ENCODE measurements at regions not wholly inside any gene's neighbourhood (a gene's known extent, or its start where the extent isn't known, plus 50 kb on each side); places are given as distances from the start of the nearest gene placed in this dataset.
A peak's percentile ranks its signal among the peaks of the same experiment; 100 is the strongest.

- Histone ChIP-seq H3K4me1 (ENCODE audit: control insufficient read depth, insufficient read depth, low read length) (no peaks in the 10 kb centered on the region), H3K27me3 (ENCODE audit: control insufficient read depth, insufficient read depth, low read length) (no peaks in the 10 kb centered on the region), H3K27ac (ENCODE audit: low read depth, low read length) (no peak overlapping the region), H3K9me3 (ENCODE audit: control insufficient read depth, insufficient read depth, low read length) (peaks cover 6% of the 10 kb centered on the region), H3K36me3 (ENCODE audit: control insufficient read depth, insufficient read depth, low read length) (no peaks in the 10 kb centered on the region), H3K4me3 (ENCODE audit: low read depth, low read length) (no peak overlapping the region)
- WGBS (ENCODE audit: insufficient coverage): 82% methylated on average over 12 of the region's 12 CpGs
- DNase-seq (ENCODE audit: low read depth in 4 of 6, low spot score in 6 of 6): no peak
Measured at GRCh38 chrX:40343319-40343718, 237.5 kb upstream of the ATP6AP2 start.

- peak in 1 of 6 donors; percentile 8 for DNase-seq (ENCODE audit: low read depth in 4 of 6, low spot score in 6 of 6)
- H3K4me3 ChIP-seq (ENCODE audit: low read depth, low read length): no peak overlapping the region
- no peaks in the 10 kb centered on the region for H3K4me1 ChIP-seq (ENCODE audit: control insufficient read depth, insufficient read depth, low read length)
- H3K9me3 ChIP-seq (ENCODE audit: control insufficient read depth, insufficient read depth, low read length): peaks cover 4% of the 10 kb centered on the region
- 57% methylated on average over 1 of the region's 1 CpG for WGBS (ENCODE audit: insufficient coverage)
- no peak overlapping the region for H3K27ac ChIP-seq (ENCODE audit: low read depth, low read length)
- no peaks in the 10 kb centered on the region for H3K36me3 ChIP-seq (ENCODE audit: control insufficient read depth, insufficient read depth, low read length)
- H3K27me3 ChIP-seq (ENCODE audit: control insufficient read depth, insufficient read depth, low read length): no peaks in the 10 kb centered on the region
Measured at GRCh38 chrX:40340116-40340515, 240.7 kb upstream of the ATP6AP2 start.

DNA sequence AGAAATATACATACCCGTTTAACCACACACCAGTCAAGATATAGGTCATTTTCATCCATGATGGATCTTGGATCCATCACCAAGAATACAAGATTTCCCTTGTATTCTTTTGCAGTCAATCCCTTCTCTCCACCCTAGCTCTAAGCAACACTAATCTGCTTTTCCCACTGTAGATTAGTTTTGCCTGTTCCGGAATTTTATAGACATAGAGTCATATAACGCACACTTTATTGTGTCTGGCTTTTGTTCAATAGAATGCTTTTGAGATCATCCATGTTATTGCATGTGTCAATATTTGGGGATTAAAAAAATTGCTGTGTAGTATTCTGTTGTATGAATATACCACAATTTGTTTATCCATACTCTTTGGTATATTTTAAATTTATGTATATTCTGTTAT is 235.6 kb upstream of the BCOR start:
- Histone ChIP-seq H3K9me3 (ENCODE audit: control insufficient read depth, insufficient read depth, low read length) (peaks cover 1% of the 10 kb centered on the region), H3K4me3 (ENCODE audit: low read depth, low read length) (no peak overlapping the region), H3K27ac (ENCODE audit: low read depth, low read length) (no peak overlapping the region), H3K27me3 (ENCODE audit: control insufficient read depth, insufficient read depth, low read length) (no peaks in the 10 kb centered on the region), H3K36me3 (ENCODE audit: control insufficient read depth, insufficient read depth, low read length) (no peaks in the 10 kb centered on the region), H3K4me1 (ENCODE audit: control insufficient read depth, insufficient read depth, low read length) (no peaks in the 10 kb centered on the region)
- no CpG with 5 or more reads among the region's 3 CpGs for WGBS (ENCODE audit: insufficient coverage)
- no peak for DNase-seq (ENCODE audit: low read depth in 4 of 6, low spot score in 6 of 6)

DNA sequence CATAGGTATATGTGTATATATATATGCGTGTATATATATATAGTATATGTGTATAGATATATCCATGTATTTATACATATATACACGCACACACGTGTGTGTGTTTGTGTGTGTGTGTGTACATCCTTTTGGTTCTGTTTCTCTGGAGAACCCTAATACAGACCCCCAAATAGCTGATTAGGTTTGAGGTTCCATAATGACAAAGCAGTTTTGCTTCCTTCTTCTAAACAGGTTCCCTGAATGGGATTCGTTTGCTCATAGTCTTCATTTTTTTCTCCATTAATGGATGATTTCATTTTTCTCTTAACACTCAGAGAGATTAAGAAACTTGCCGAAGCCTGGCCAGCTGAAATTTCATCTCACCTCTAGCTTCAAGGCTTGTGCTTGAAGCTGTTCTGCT is 234.0 kb upstream of the BCOR start:
- no peak overlapping the region for H3K4me3 ChIP-seq (ENCODE audit: low read depth, low read length)
- 73% methylated on average over 1 of the region's 5 CpGs for WGBS (ENCODE audit: insufficient coverage)
- H3K36me3 ChIP-seq (ENCODE audit: control insufficient read depth, insufficient read depth, low read length): no peaks in the 10 kb centered on the region
- DNase-seq (ENCODE audit: low read depth in 4 of 6, low spot score in 6 of 6): no peak
- peaks cover 1% of the 10 kb centered on the region for H3K9me3 ChIP-seq (ENCODE audit: control insufficient read depth, insufficient read depth, low read length)
- H3K27ac ChIP-seq (ENCODE audit: low read depth, low read length): no peak overlapping the region
- H3K4me1 ChIP-seq (ENCODE audit: control insufficient read depth, insufficient read depth, low read length): no peaks in the 10 kb centered on the region
- H3K27me3 ChIP-seq (ENCODE audit: control insufficient read depth, insufficient read depth, low read length): no peaks in the 10 kb centered on the region

GRCh38 chrX:40331353-40331752 is 233.6 kb upstream of the BCOR start:
- H3K27ac ChIP-seq (ENCODE audit: low read depth, low read length): no peak overlapping the region
- no peak for DNase-seq (ENCODE audit: low read depth in 4 of 6, low spot score in 6 of 6)
- H3K9me3 ChIP-seq (ENCODE audit: control insufficient read depth, insufficient read depth, low read length): peaks cover 1% of the 10 kb centered on the region
- H3K36me3 ChIP-seq (ENCODE audit: control insufficient read depth, insufficient read depth, low read length): no peaks in the 10 kb centered on the region
- 61% methylated on average over 3 of the region's 5 CpGs for WGBS (ENCODE audit: insufficient coverage)
- H3K27me3 ChIP-seq (ENCODE audit: control insufficient read depth, insufficient read depth, low read length): no peaks in the 10 kb centered on the region
- H3K4me1 ChIP-seq (ENCODE audit: control insufficient read depth, insufficient read depth, low read length): no peaks in the 10 kb centered on the region
- no peak overlapping the region for H3K4me3 ChIP-seq (ENCODE audit: low read depth, low read length)

- no peaks in the 10 kb centered on the region for H3K36me3 ChIP-seq (ENCODE audit: control insufficient read depth, insufficient read depth, low read length)
- peaks cover 1% of the 10 kb centered on the region for H3K9me3 ChIP-seq (ENCODE audit: control insufficient read depth, insufficient read depth, low read length)
- no peaks in the 10 kb centered on the region for H3K27me3 ChIP-seq (ENCODE audit: control insufficient read depth, insufficient read depth, low read length)
- no peak overlapping the region for H3K27ac ChIP-seq (ENCODE audit: low read depth, low read length)
- no peak for DNase-seq (ENCODE audit: low read depth in 4 of 6, low spot score in 6 of 6)
- 94% methylated on average over 2 of the region's 2 CpGs for WGBS (ENCODE audit: insufficient coverage)
- H3K4me3 ChIP-seq (ENCODE audit: low read depth, low read length): no peak overlapping the region
- no peaks in the 10 kb centered on the region for H3K4me1 ChIP-seq (ENCODE audit: control insufficient read depth, insufficient read depth, low read length)
Measured at GRCh38 chrX:40329616-40330015, 231.9 kb upstream of the BCOR start.

DNA sequence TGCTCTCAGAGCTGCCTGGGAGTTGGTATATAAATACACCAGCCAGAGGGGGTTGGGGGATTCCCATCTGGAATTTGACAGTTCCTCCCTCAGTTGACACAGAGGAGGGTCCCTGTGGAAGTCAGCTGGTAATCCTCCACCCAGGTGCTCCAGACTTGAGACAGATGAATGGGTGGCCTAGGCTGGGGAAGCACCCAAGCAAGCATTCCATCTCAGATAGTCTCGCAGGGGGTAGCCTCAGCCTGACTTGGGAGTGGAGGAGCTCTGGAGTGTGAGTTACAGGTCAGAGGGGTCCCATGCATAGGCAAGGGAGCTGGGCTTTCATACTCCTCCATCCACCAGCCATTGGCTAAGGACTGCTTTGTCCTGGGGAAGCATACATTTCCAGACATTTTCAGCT is 229.3 kb upstream of the BCOR start:
- Histone ChIP-seq H3K36me3 (ENCODE audit: control insufficient read depth, insufficient read depth, low read length) (no peaks in the 10 kb centered on the region), H3K27me3 (ENCODE audit: control insufficient read depth, insufficient read depth, low read length) (no peaks in the 10 kb centered on the region), H3K27ac (ENCODE audit: low read depth, low read length) (no peak overlapping the region), H3K4me1 (ENCODE audit: control insufficient read depth, insufficient read depth, low read length) (no peaks in the 10 kb centered on the region), H3K9me3 (ENCODE audit: control insufficient read depth, insufficient read depth, low read length) (no peaks in the 10 kb centered on the region), H3K4me3 (ENCODE audit: low read depth, low read length) (no peak overlapping the region)
- DNase-seq (ENCODE audit: low read depth in 4 of 6, low spot score in 6 of 6): no peak
- 50% methylated on average over 1 of the region's 1 CpG for WGBS (ENCODE audit: insufficient coverage)

GRCh38 chrX:40326186-40326965 is 228.6 kb upstream of the BCOR start:
- Histone ChIP-seq H3K36me3 (ENCODE audit: control insufficient read depth, insufficient read depth, low read length) (no peaks in the 10 kb centered on the region), H3K9me3 (ENCODE audit: control insufficient read depth, insufficient read depth, low read length) (no peaks in the 10 kb centered on the region), H3K4me1 (ENCODE audit: control insufficient read depth, insufficient read depth, low read length) (no peaks in the 10 kb centered on the region), H3K4me3 (ENCODE audit: low read depth, low read length) (no peak overlapping the region), H3K27ac (ENCODE audit: low read depth, low read length) (no peak overlapping the region), H3K27me3 (ENCODE audit: control insufficient read depth, insufficient read depth, low read length) (no peaks in the 10 kb centered on the region)
- WGBS (ENCODE audit: insufficient coverage): 71% methylated on average over 6 of the region's 8 CpGs
- no peak for DNase-seq (ENCODE audit: low read depth in 4 of 6, low spot score in 6 of 6)

DNA sequence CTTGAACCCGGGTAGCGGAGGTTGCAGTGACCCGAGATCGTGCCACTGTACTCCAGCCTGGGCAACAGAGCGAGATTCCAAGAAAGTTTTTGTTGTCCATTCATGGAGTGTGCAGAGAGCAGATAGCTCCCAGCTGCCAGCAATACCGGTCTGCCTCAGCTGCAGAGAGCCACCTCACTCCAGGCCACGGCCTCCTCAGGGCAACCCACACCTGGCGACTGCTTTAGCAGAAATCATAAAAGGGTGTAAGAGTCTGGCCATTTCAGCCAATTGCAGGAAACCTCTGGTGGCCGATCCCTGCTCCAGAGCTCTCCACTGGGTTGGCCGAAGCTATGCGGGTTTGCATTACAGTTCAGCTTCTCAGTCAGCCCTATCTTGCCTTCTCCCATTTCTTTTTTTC is 227.4 kb upstream of the BCOR start:
- 90% methylated on average over 11 of the region's 11 CpGs for whole genome bisulfite sequencing (ENCODE audit: insufficient coverage)
- H3K27ac ChIP-seq (ENCODE audit: low read depth, low read length): no peak overlapping the region
- no peak overlapping the region for H3K4me3 ChIP-seq (ENCODE audit: low read depth, low read length)
- no peak for DNase-seq (ENCODE audit: low read depth in 4 of 6, low spot score in 6 of 6)
- no peaks in the 10 kb centered on the region for H3K27me3 ChIP-seq (ENCODE audit: control insufficient read depth, insufficient read depth, low read length)
- H3K4me1 ChIP-seq (ENCODE audit: control insufficient read depth, insufficient read depth, low read length): no peaks in the 10 kb centered on the region
- no peaks in the 10 kb centered on the region for H3K36me3 ChIP-seq (ENCODE audit: control insufficient read depth, insufficient read depth, low read length)
- H3K9me3 ChIP-seq (ENCODE audit: control insufficient read depth, insufficient read depth, low read length): no peaks in the 10 kb centered on the region

DNA sequence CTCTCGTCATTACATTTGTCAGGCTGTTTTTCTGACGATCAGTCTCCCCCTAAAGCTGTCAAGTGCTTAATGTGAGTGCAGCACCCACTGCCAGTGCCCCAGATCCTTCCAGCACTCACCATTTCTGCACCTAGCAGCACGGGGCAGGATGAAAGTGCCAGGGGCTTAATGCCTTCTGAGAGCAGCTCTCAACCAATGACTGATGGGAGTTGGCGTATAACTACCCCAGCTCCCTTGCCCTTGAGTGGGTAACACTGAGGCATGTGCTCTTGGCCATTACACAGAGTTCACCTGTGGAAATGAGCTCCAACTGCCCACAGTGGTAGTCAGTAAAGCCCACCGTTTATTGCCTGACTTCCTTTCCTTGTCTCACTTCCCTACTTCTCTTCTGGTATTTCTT is 226.2 kb upstream of the BCOR start:
- no peak for DNase-seq (ENCODE audit: low read depth in 4 of 6, low spot score in 6 of 6)
- Histone ChIP-seq H3K27me3 (ENCODE audit: control insufficient read depth, insufficient read depth, low read length) (no peaks in the 10 kb centered on the region), H3K27ac (ENCODE audit: low read depth, low read length) (no peak overlapping the region), H3K4me1 (ENCODE audit: control insufficient read depth, insufficient read depth, low read length) (no peaks in the 10 kb centered on the region), H3K9me3 (ENCODE audit: control insufficient read depth, insufficient read depth, low read length) (no peaks in the 10 kb centered on the region), H3K36me3 (ENCODE audit: control insufficient read depth, insufficient read depth, low read length) (no peaks in the 10 kb centered on the region), H3K4me3 (ENCODE audit: low read depth, low read length) (no peak overlapping the region)
- 81% methylated on average over 4 of the region's 5 CpGs for WGBS (ENCODE audit: insufficient coverage)

Data from spinal cord (tissue), 9 donors.